ENCODE measurements at regions not wholly inside any gene's neighbourhood (a gene's known extent, or its start where the extent isn't known, plus 50 kb on each side); places are given as distances from the start of the nearest gene placed in this dataset.

GRCh38 chr2:43097644-43098408, 128.6 kb downstream of the ZFP36L2 start:
- Mint-ChIP-seq H3K9me3 (peaks cover 5% of the 10 kb centered on the region), H3K27ac (no peak overlapping the region), H3K4me1 (no peaks in the 10 kb centered on the region), H3K27me3 (no peaks in the 10 kb centered on the region), H3K36me3 (peaks cover 22% of the 10 kb centered on the region), H3K4me3 (no peak overlapping the region)
- DNase-seq, result no peak
- POLR2A ChIA-PET, result interaction anchor here (0.7 kb wide), 1 partner anchor 129 kb away, joined by 3 read pairs; the partner anchor contains the start of gene ZFP36L2
- ATAC-seq (ENCODE audit: low read depth), result no peak

- H3K9me3 Mint-ChIP-seq, result peaks cover 5% of the 10 kb centered on the region
- peaks cover 28% of the 10 kb centered on the region for H3K36me3 Mint-ChIP-seq
- H3K27ac Mint-ChIP-seq, result no peak overlapping the region
- POLR2A ChIA-PET, result interaction anchor here (0.7 kb wide), 1 partner anchor 160 kb away, joined by 8 read pairs; no protein-coding TSS in a partner anchor
- no peak for ATAC-seq (ENCODE audit: low read depth)
- H3K4me1 Mint-ChIP-seq, result no peaks in the 10 kb centered on the region
- DNase-seq, result no peak
- H3K4me3 Mint-ChIP-seq, result no peak overlapping the region
- no peaks in the 10 kb centered on the region for H3K27me3 Mint-ChIP-seq
Measured at GRCh38 chr2:43095533-43096295, 130.7 kb downstream of the ZFP36L2 start.

GRCh38 chr2:43092520-43093179, 133.8 kb downstream of the ZFP36L2 start:
- no peaks in the 10 kb centered on the region for H3K4me1 Mint-ChIP-seq
- POLR2A ChIA-PET, result interaction anchor here (0.6 kb wide), 1 partner anchor 18 kb away, joined by 3 read pairs; no protein-coding TSS in a partner anchor
- H3K4me3 Mint-ChIP-seq, result no peak overlapping the region
- no peak for ATAC-seq (ENCODE audit: low read depth)
- peaks cover 35% of the 10 kb centered on the region for H3K36me3 Mint-ChIP-seq
- no peak overlapping the region for H3K27ac Mint-ChIP-seq
- no peaks in the 10 kb centered on the region for H3K27me3 Mint-ChIP-seq
- peaks cover 6% of the 10 kb centered on the region for H3K9me3 Mint-ChIP-seq
- DNase-seq, result no peak

GRCh38 chr2:43090317-43090716, 136.1 kb downstream of the ZFP36L2 start:
- Mint-ChIP-seq H3K4me3 (no peak overlapping the region), H3K27ac (no peak overlapping the region), H3K4me1 (peaks cover 2% of the 10 kb centered on the region), H3K27me3 (no peaks in the 10 kb centered on the region), H3K9me3 (peaks cover 3% of the 10 kb centered on the region), H3K36me3 (peaks cover 24% of the 10 kb centered on the region)
- POLR2A ChIA-PET, result no interaction called here
- DNase-seq, result no peak
- no peak for ATAC-seq (ENCODE audit: low read depth)

GRCh38 chr2:43088143-43089073, 138.0 kb downstream of the ZFP36L2 start:
- POLR2A ChIA-PET, result no interaction called here
- Mint-ChIP-seq H3K36me3 (peaks cover 21% of the 10 kb centered on the region), H3K9me3 (peaks cover 3% of the 10 kb centered on the region), H3K4me3 (no peak overlapping the region), H3K27me3 (no peaks in the 10 kb centered on the region), H3K4me1 (peaks cover 5% of the 10 kb centered on the region), H3K27ac (no peak overlapping the region)
- no peak for DNase-seq
- no peak for ATAC-seq (ENCODE audit: low read depth)

- Mint-ChIP-seq H3K27me3 (no peaks in the 10 kb centered on the region), H3K36me3 (peaks cover 16% of the 10 kb centered on the region), H3K27ac (no peak overlapping the region), H3K9me3 (peaks cover 1% of the 10 kb centered on the region), H3K4me3 (no peak overlapping the region), H3K4me1 (peaks cover 5% of the 10 kb centered on the region)
- DNase-seq (no peak), ATAC-seq (ENCODE audit: low read depth) (no peak)
- POLR2A ChIA-PET, result no interaction called here
Measured at GRCh38 chr2:43087413-43087812, 139.0 kb downstream of the ZFP36L2 start.

GRCh38 chr2:43086451-43087221, 139.8 kb downstream of the ZFP36L2 start:
- POLR2A ChIA-PET, result no interaction called here

GRCh38 chr2:43085929-43086328, 140.5 kb downstream of the ZFP36L2 start:
- H3K36me3 Mint-ChIP-seq, result peaks cover 13% of the 10 kb centered on the region
- ATAC-seq (ENCODE audit: low read depth), result no peak
- no peaks in the 10 kb centered on the region for H3K27me3 Mint-ChIP-seq

More at GRCh38 chr2:43086451-43087221, 139.8 kb downstream of the ZFP36L2 start:
- DNase-seq (no peak), ATAC-seq (ENCODE audit: low read depth) (no peak)
- Mint-ChIP-seq H3K27ac (no peak overlapping the region), H3K4me1 (peaks cover 5% of the 10 kb centered on the region), H3K4me3 (no peak overlapping the region), H3K9me3 (peaks cover 1% of the 10 kb centered on the region), H3K36me3 (peaks cover 13% of the 10 kb centered on the region), H3K27me3 (no peaks in the 10 kb centered on the region)

GRCh38 chr2:43085505-43085904, 140.9 kb downstream of the ZFP36L2 start:
- no peak for DNase-seq
- H3K27me3 Mint-ChIP-seq, result no peaks in the 10 kb centered on the region
- no peak for ATAC-seq (ENCODE audit: low read depth)
- H3K9me3 Mint-ChIP-seq, result peaks cover 1% of the 10 kb centered on the region
- POLR2A ChIA-PET, result no interaction called here
- H3K27ac Mint-ChIP-seq, result no peak overlapping the region
- H3K4me3 Mint-ChIP-seq, result no peak overlapping the region
- peaks cover 5% of the 10 kb centered on the region for H3K4me1 Mint-ChIP-seq
- H3K36me3 Mint-ChIP-seq, result peaks cover 9% of the 10 kb centered on the region

More at GRCh38 chr2:43085929-43086328, 140.5 kb downstream of the ZFP36L2 start:
- no peak for DNase-seq
- H3K27ac Mint-ChIP-seq, result no peak overlapping the region
- POLR2A ChIA-PET, result no interaction called here
- peaks cover 5% of the 10 kb centered on the region for H3K4me1 Mint-ChIP-seq
- no peak overlapping the region for H3K4me3 Mint-ChIP-seq
- peaks cover 1% of the 10 kb centered on the region for H3K9me3 Mint-ChIP-seq

- DNase-seq (no peak), ATAC-seq (ENCODE audit: low read depth) (no peak)
- Mint-ChIP-seq H3K9me3 (no peaks in the 10 kb centered on the region), H3K27ac (no peak overlapping the region), H3K4me1 (peaks cover 8% of the 10 kb centered on the region), H3K4me3 (no peak overlapping the region), H3K36me3 (peaks cover 3% of the 10 kb centered on the region), H3K27me3 (no peaks in the 10 kb centered on the region)
- POLR2A ChIA-PET, result no interaction called here
Measured at GRCh38 chr2:43084699-43085091, 141.7 kb downstream of the ZFP36L2 start.

GRCh38 chr2:43083710-43084698, 142.4 kb downstream of the ZFP36L2 start:
- H3K4me1 Mint-ChIP-seq, result peaks cover 8% of the 10 kb centered on the region
- peaks cover 2% of the 10 kb centered on the region for H3K36me3 Mint-ChIP-seq
- no peak for ATAC-seq (ENCODE audit: low read depth)
- H3K9me3 Mint-ChIP-seq, result no peaks in the 10 kb centered on the region
- no peak overlapping the region for H3K27ac Mint-ChIP-seq
- H3K27me3 Mint-ChIP-seq, result no peaks in the 10 kb centered on the region
- POLR2A ChIA-PET, result interaction anchor here (0.6 kb wide), 1 partner anchor 1253 kb away, joined by 3 read pairs; no protein-coding TSS in a partner anchor
- H3K4me3 Mint-ChIP-seq, result no peak overlapping the region
- DNase-seq, result no peak

All from activated naive CD8-positive, alpha-beta T cell treated with anti-CD3 and anti-CD28 coated beads, Interleukin-2, amount 10 ng/mL, durations not matched to agents 7 days and 5 days (primary cell).